DND-41 (cell line): ENCODE measurements at regions not wholly inside any gene's neighbourhood (a gene's known extent, or its start where the extent isn't known, plus 50 kb on each side); places are given as distances from the start of the nearest gene placed in this dataset.
A peak's percentile ranks its signal among the peaks of the same experiment; 100 is the strongest.

Experiments
- ATAC-seq: fragments of 200-7000 bp; cut with Tn5 transposase; 3 replicates; pipeline ENCODE4 v1.9.1; 2021; ENCODE audit warnings: low read depth; ENCODE audit not compliant: insufficient read depth
- DNase-seq: peaks from one replicate; pipeline ENCODE4 v3.0.0-alpha.2; 2020
- H2AFZ ChIP-seq: 2 replicates; pipeline ENCODE4 v1.6.0; 2012; ENCODE audit warnings: low read depth, low read length
- H3K27ac ChIP-seq: 2 replicates; pipeline ENCODE4 v1.5.1; 2012; ENCODE audit warnings: low read length, inconsistent platforms
- H3K27me3 ChIP-seq: fragments of 200-600 bp; sonication (generic); 2 replicates; pipeline ENCODE4 v1.6.0; 2012; ENCODE audit warnings: low read length, mild to moderate bottlenecking, inconsistent platforms; ENCODE audit not compliant: insufficient read depth, poor library complexity
- H3K36me3 ChIP-seq: 2 replicates; pipeline ENCODE4 v1.5.1; 2012; ENCODE audit warnings: low read length, inconsistent platforms; ENCODE audit not compliant: insufficient read depth
- H3K4me1 ChIP-seq: 2 replicates; pipeline ENCODE4 v1.5.1; 2012; ENCODE audit warnings: mild to moderate bottlenecking, low read length; ENCODE audit not compliant: insufficient read depth
- H3K4me2 ChIP-seq: 2 replicates; pipeline ENCODE4 v1.6.0; 2012; ENCODE audit warnings: mild to moderate bottlenecking, moderate library complexity, low read length, inconsistent platforms; ENCODE audit not compliant: insufficient read depth
- H3K4me3 ChIP-seq, 2 experiments: fragments of 200-600 bp in 1 of 2; shearing (Covaris generic) in 1 of 2; 2 replicates each; pipeline ENCODE4 v1.5.1; 2012 to 2016; ENCODE audit warnings: inconsistent platforms in 2 of 2, low read length in 2 of 2, mild to moderate bottlenecking in 2 of 2, low read depth in 1 of 2, moderate library complexity in 1 of 2
- H3K79me2 ChIP-seq: 2 replicates; pipeline ENCODE4 v1.6.0; 2012; ENCODE audit warnings: low read length, inconsistent platforms; ENCODE audit not compliant: insufficient read depth
- H3K9ac ChIP-seq: 2 replicates; pipeline ENCODE4 v1.6.0; 2012; ENCODE audit warnings: low read depth, mild to moderate bottlenecking, inconsistent platforms, low read length, moderate library complexity
- H3K9me3 ChIP-seq: 2 replicates; pipeline ENCODE4 v1.5.1; 2012; ENCODE audit warnings: low read length, moderate library complexity, mild to moderate bottlenecking, inconsistent platforms; ENCODE audit not compliant: insufficient read depth, severe bottlenecking
- H4K20me1 ChIP-seq: 2 replicates; pipeline ENCODE4 v1.6.0; 2012; ENCODE audit warnings: low read length; ENCODE audit not compliant: insufficient read depth
- CTCF ChIP-seq: IDR thresholded peaks from 2 replicates; pipeline ENCODE4 v1.5.1; 2012; ENCODE audit warnings: borderline replicate concordance, low read length, moderate library complexity, mild to moderate bottlenecking; ENCODE audit not compliant: poor library complexity, severe bottlenecking; ENCODE audit errors: extremely low read depth
- EZH2 ChIP-seq: IDR thresholded peaks from 3 replicates; pipeline ENCODE4 v1.6.1; 2012; ENCODE audit warnings: borderline replicate concordance, low read depth, mild to moderate bottlenecking, moderate library complexity, low read length, inconsistent platforms; ENCODE audit not compliant: severe bottlenecking

DNA sequence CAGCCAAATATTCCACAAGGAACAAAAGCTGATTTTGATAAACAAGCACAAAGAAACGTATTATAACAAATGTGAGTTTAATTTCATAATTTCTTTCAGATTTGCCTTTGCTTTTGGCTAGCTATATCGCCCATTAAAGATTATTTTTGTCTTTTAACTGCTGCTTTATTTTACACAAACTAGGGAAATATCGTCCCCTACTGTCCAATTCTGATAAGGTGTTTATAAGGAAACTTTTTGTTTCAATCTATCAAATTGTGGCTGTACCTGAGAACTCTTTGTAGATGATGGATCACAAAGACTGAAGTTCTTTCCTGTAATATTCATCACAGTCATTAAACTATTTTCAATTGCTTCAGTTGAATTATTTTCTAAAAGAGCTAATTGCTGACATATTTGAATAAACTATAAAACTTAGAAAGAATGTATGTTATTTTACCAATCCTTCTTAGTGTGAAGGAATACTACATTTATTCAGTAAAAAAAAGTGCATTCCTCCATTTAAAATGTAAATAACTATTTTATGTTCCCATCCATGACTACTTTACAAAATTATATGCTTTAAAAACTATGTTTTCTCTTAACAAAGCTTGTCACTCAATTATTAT is 431.3 kb upstream of the ITGA1 start:
- Histone ChIP-seq H3K27me3 (no peaks in the 10 kb centered on the region), H3K9ac (no peak overlapping the region), H3K36me3 (no peaks in the 10 kb centered on the region), H3K4me1 (no peaks in the 10 kb centered on the region), H4K20me1 (no peaks in the 10 kb centered on the region), H3K27ac (no peak overlapping the region), H3K79me2 (no peaks in the 10 kb centered on the region), H3K4me2 (no peak overlapping the region), H3K9me3 (no peaks in the 10 kb centered on the region), H3K4me3 (no peak overlapping the region), H2AFZ (no peak overlapping the region)
- TF ChIP-seq CTCF (peak; percentile 78), EZH2 (no peak)
- ATAC-seq, result no peak; the same call in 2 of the 3 replicates
- DNase-seq, result no peak

- H3K27me3 ChIP-seq, result no peaks in the 10 kb centered on the region
- no peaks in the 10 kb centered on the region for H3K36me3 ChIP-seq
- no peak for TF ChIP-seq CTCF
- TF ChIP-seq EZH2, result no peak
- H3K9me3 ChIP-seq, result no peaks in the 10 kb centered on the region
- ATAC-seq (0 out of 3 replicates have a peak, but pooled peaks have one; percentile 39), DNase-seq (no peak)
- no peak overlapping the region for H3K4me3 ChIP-seq
- H3K27ac ChIP-seq, result no peak overlapping the region
- H3K4me1 ChIP-seq, result no peaks in the 10 kb centered on the region
- no peaks in the 10 kb centered on the region for H3K79me2 ChIP-seq
- H3K4me2 ChIP-seq, result no peak overlapping the region
- no peak overlapping the region for H2AFZ ChIP-seq
- H4K20me1 ChIP-seq, result no peaks in the 10 kb centered on the region
- no peak overlapping the region for H3K9ac ChIP-seq
These were observed 428.5 kb upstream of the ITGA1 start for GRCh38 chr5:52359261-52359660.

GRCh38 chr5:52360985-52361384 is 426.7 kb upstream of the ITGA1 start:
- Histone ChIP-seq H3K79me2 (no peaks in the 10 kb centered on the region), H3K27me3 (no peaks in the 10 kb centered on the region), H4K20me1 (no peaks in the 10 kb centered on the region), H2AFZ (no peak overlapping the region), H3K4me1 (no peaks in the 10 kb centered on the region), H3K36me3 (no peaks in the 10 kb centered on the region), H3K9me3 (no peaks in the 10 kb centered on the region), H3K9ac (no peak overlapping the region), H3K4me2 (no peak overlapping the region), H3K4me3 (no peak overlapping the region), H3K27ac (no peak overlapping the region)
- ATAC-seq (peak; percentile 50; the same call in 1 of the 3 replicates), DNase-seq (no peak)
- TF ChIP-seq EZH2 (no peak), CTCF (no peak)

- H3K27me3 ChIP-seq, result no peaks in the 10 kb centered on the region
- no peak overlapping the region for H3K4me2 ChIP-seq
- H3K4me1 ChIP-seq, result no peaks in the 10 kb centered on the region
- H2AFZ ChIP-seq, result no peak overlapping the region
- H3K9ac ChIP-seq, result no peak overlapping the region
- H3K79me2 ChIP-seq, result no peaks in the 10 kb centered on the region
- H4K20me1 ChIP-seq, result no peaks in the 10 kb centered on the region
- TF ChIP-seq CTCF (no peak), EZH2 (no peak)
- H3K36me3 ChIP-seq, result no peaks in the 10 kb centered on the region
- H3K4me3 ChIP-seq, result no peak overlapping the region
- H3K9me3 ChIP-seq, result no peaks in the 10 kb centered on the region
- no peak overlapping the region for H3K27ac ChIP-seq
- DNase-seq (no peak), ATAC-seq (no peak)
These were observed 413.4 kb upstream of the ITGA1 start for GRCh38 chr5:52374286-52374685.
